ENCODE measurements at regions not wholly inside any gene's neighbourhood (a gene's known extent, or its start where the extent isn't known, plus 50 kb on each side); places are given as distances from the start of the nearest gene placed in this dataset.

- Histone ChIP-seq H3K4me3 (ENCODE audit: low read depth, low read length) (no peak overlapping the region), H3K27me3 (ENCODE audit: control insufficient read depth, insufficient read depth, low read length) (no peaks in the 10 kb centered on the region), H3K27ac (ENCODE audit: low read depth, low read length) (no peak overlapping the region), H3K9ac (ENCODE audit: low read depth, low read length) (no peak overlapping the region), H3K36me3 (ENCODE audit: control insufficient read depth, insufficient read depth, low read length) (no peaks in the 10 kb centered on the region), H3K4me1 (ENCODE audit: control insufficient read depth, insufficient read depth, low read length) (no peaks in the 10 kb centered on the region), H3K9me3 (ENCODE audit: control insufficient read depth, insufficient read depth, low read length) (no peaks in the 10 kb centered on the region)
Observed at GRCh38 chr7:42858570-42858969, 53.3 kb downstream of the C7orf25 start.

DNA sequence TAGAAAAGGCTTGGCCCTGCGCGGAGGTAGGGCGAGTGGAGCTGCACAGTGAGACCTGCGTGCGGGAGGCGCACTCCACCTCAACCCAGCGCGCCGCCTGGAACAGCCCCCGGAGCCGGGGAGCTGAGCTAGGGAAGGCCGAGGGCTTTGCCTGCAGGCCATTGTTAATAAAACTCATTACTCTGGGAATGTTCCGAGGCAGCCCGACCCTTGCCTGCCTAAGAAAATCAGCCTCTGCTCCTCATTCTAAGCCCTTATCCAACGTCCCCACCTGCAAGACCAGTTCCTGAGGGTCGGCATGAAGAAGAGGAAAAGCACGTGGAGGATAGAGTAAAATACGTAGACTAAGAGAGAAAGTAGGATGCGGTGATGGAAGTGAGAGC lies 55.3 kb downstream of the C7orf25 start:
- Histone ChIP-seq H3K27ac (ENCODE audit: low read depth, low read length) (no peak overlapping the region), H3K9ac (ENCODE audit: low read depth, low read length) (no peak overlapping the region), H3K27me3 (ENCODE audit: control insufficient read depth, insufficient read depth, low read length) (no peaks in the 10 kb centered on the region), H3K36me3 (ENCODE audit: control insufficient read depth, insufficient read depth, low read length) (no peaks in the 10 kb centered on the region), H3K4me1 (ENCODE audit: control insufficient read depth, insufficient read depth, low read length) (no peaks in the 10 kb centered on the region), H3K4me3 (ENCODE audit: low read depth, low read length) (no peak overlapping the region), H3K9me3 (ENCODE audit: control insufficient read depth, insufficient read depth, low read length) (no peaks in the 10 kb centered on the region)

GRCh38 chr7:42854571-42855118 lies 57.2 kb downstream of the C7orf25 start:
- no peaks in the 10 kb centered on the region for H3K9me3 ChIP-seq (ENCODE audit: control insufficient read depth, insufficient read depth, low read length)
- H3K4me1 ChIP-seq (ENCODE audit: control insufficient read depth, insufficient read depth, low read length), result no peaks in the 10 kb centered on the region
- no peak overlapping the region for H3K9ac ChIP-seq (ENCODE audit: low read depth, low read length)
- no peak overlapping the region for H3K27ac ChIP-seq (ENCODE audit: low read depth, low read length)
- H3K4me3 ChIP-seq (ENCODE audit: low read depth, low read length), result no peak overlapping the region
- H3K27me3 ChIP-seq (ENCODE audit: control insufficient read depth, insufficient read depth, low read length), result no peaks in the 10 kb centered on the region
- no peaks in the 10 kb centered on the region for H3K36me3 ChIP-seq (ENCODE audit: control insufficient read depth, insufficient read depth, low read length)

- Histone ChIP-seq H3K9me3 (ENCODE audit: control insufficient read depth, insufficient read depth, low read length) (no peaks in the 10 kb centered on the region), H3K36me3 (ENCODE audit: control insufficient read depth, insufficient read depth, low read length) (no peaks in the 10 kb centered on the region), H3K27ac (ENCODE audit: low read depth, low read length) (no peak overlapping the region), H3K9ac (ENCODE audit: low read depth, low read length) (no peak overlapping the region), H3K27me3 (ENCODE audit: control insufficient read depth, insufficient read depth, low read length) (no peaks in the 10 kb centered on the region), H3K4me1 (ENCODE audit: control insufficient read depth, insufficient read depth, low read length) (no peaks in the 10 kb centered on the region), H3K4me3 (ENCODE audit: low read depth, low read length) (no peak overlapping the region)
Observed at GRCh38 chr7:42852531-42852930, 59.3 kb downstream of the C7orf25 start.

- no peaks in the 10 kb centered on the region for H3K36me3 ChIP-seq (ENCODE audit: control insufficient read depth, insufficient read depth, low read length)
- no peak overlapping the region for H3K9ac ChIP-seq (ENCODE audit: low read depth, low read length)
- H3K27me3 ChIP-seq (ENCODE audit: control insufficient read depth, insufficient read depth, low read length), result no peaks in the 10 kb centered on the region
- H3K27ac ChIP-seq (ENCODE audit: low read depth, low read length), result no peak overlapping the region
- no peaks in the 10 kb centered on the region for H3K4me1 ChIP-seq (ENCODE audit: control insufficient read depth, insufficient read depth, low read length)
- H3K4me3 ChIP-seq (ENCODE audit: low read depth, low read length), result no peak overlapping the region
- no peaks in the 10 kb centered on the region for H3K9me3 ChIP-seq (ENCODE audit: control insufficient read depth, insufficient read depth, low read length)
Observed at GRCh38 chr7:42843205-42843800, 68.6 kb downstream of the C7orf25 start.

GRCh38 chr7:42834676-42835075 lies 77.2 kb downstream of the C7orf25 start:
- Histone ChIP-seq H3K27me3 (ENCODE audit: control insufficient read depth, insufficient read depth, low read length) (no peaks in the 10 kb centered on the region), H3K27ac (ENCODE audit: low read depth, low read length) (no peak overlapping the region), H3K4me3 (ENCODE audit: low read depth, low read length) (no peak overlapping the region), H3K9ac (ENCODE audit: low read depth, low read length) (no peak overlapping the region), H3K9me3 (ENCODE audit: control insufficient read depth, insufficient read depth, low read length) (no peaks in the 10 kb centered on the region), H3K36me3 (ENCODE audit: control insufficient read depth, insufficient read depth, low read length) (no peaks in the 10 kb centered on the region), H3K4me1 (ENCODE audit: control insufficient read depth, insufficient read depth, low read length) (no peaks in the 10 kb centered on the region)

DNA sequence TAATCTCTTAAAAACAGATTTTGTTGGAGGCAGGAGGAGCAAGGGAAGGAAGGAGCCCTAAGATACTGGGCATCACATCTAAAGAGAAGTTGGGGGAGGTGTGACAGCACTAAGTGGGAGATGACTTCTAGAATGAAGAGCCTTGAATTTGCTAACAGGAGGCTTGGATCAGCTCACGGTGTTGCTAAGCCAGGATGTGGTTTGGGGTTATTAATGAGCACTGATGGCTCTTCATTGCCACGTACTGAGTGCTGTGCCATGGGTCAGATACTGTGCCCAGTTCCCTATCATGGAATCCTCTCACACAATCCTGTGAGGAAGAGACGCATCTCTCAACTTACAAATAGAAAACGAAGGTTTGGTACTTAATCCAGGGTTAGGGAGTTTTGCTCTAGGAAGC lies 78.5 kb downstream of the C7orf25 start:
- H3K4me3 ChIP-seq (ENCODE audit: low read depth, low read length), result no peak overlapping the region
- H3K4me1 ChIP-seq (ENCODE audit: control insufficient read depth, insufficient read depth, low read length), result no peaks in the 10 kb centered on the region
- no peak overlapping the region for H3K27ac ChIP-seq (ENCODE audit: low read depth, low read length)
- no peaks in the 10 kb centered on the region for H3K9me3 ChIP-seq (ENCODE audit: control insufficient read depth, insufficient read depth, low read length)
- no peaks in the 10 kb centered on the region for H3K27me3 ChIP-seq (ENCODE audit: control insufficient read depth, insufficient read depth, low read length)
- no peak overlapping the region for H3K9ac ChIP-seq (ENCODE audit: low read depth, low read length)
- H3K36me3 ChIP-seq (ENCODE audit: control insufficient read depth, insufficient read depth, low read length), result no peaks in the 10 kb centered on the region

GRCh38 chr7:42832667-42833066 lies 79.2 kb downstream of the C7orf25 start:
- Histone ChIP-seq H3K4me3 (ENCODE audit: low read depth, low read length) (no peak overlapping the region), H3K9ac (ENCODE audit: low read depth, low read length) (no peak overlapping the region), H3K36me3 (ENCODE audit: control insufficient read depth, insufficient read depth, low read length) (no peaks in the 10 kb centered on the region), H3K4me1 (ENCODE audit: control insufficient read depth, insufficient read depth, low read length) (no peaks in the 10 kb centered on the region), H3K9me3 (ENCODE audit: control insufficient read depth, insufficient read depth, low read length) (no peaks in the 10 kb centered on the region), H3K27ac (ENCODE audit: low read depth, low read length) (no peak overlapping the region), H3K27me3 (ENCODE audit: control insufficient read depth, insufficient read depth, low read length) (no peaks in the 10 kb centered on the region)

GRCh38 chr7:42831718-42832522 lies 80.0 kb downstream of the C7orf25 start:
- no peaks in the 10 kb centered on the region for H3K27me3 ChIP-seq (ENCODE audit: control insufficient read depth, insufficient read depth, low read length)
- H3K9ac ChIP-seq (ENCODE audit: low read depth, low read length), result no peak overlapping the region
- no peaks in the 10 kb centered on the region for H3K36me3 ChIP-seq (ENCODE audit: control insufficient read depth, insufficient read depth, low read length)
- no peak overlapping the region for H3K27ac ChIP-seq (ENCODE audit: low read depth, low read length)
- H3K9me3 ChIP-seq (ENCODE audit: control insufficient read depth, insufficient read depth, low read length), result no peaks in the 10 kb centered on the region
- no peak overlapping the region for H3K4me3 ChIP-seq (ENCODE audit: low read depth, low read length)
- no peaks in the 10 kb centered on the region for H3K4me1 ChIP-seq (ENCODE audit: control insufficient read depth, insufficient read depth, low read length)

DNA sequence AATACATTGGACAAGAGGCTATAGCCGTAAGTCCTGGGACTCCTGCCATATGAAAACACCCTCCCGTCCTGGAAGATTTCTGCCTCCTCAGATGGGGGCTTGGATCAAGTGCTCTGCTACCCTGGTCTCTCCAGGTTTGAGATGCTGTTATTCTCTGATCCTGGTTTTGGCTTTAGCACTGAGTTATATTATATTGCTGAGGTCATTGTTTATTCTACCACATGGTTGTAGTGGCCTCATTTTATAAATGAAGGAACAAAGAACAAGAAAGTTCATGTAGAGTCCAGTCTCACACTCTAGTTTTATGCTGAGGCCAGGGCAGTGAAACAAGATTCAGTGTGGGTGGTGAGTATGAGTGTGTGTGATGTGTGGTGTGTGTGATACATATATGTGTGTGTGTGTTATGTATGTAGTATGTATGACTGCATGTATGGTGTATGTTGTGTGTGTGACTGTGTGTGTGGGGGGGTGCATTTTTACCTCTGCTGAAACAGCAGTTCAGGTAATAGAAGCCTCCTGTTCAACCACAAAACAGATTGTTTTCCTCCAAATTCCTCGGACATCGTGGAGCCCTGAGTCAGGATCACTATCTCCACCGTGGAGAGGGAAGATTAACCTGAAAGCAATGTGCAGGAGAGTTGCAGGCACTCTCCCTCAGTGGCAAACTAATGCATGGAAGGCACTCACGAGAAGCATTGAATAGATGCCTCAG lies 80.7 kb downstream of the C7orf25 start:
- H3K27me3 ChIP-seq (ENCODE audit: control insufficient read depth, insufficient read depth, low read length), result no peaks in the 10 kb centered on the region
- H3K9me3 ChIP-seq (ENCODE audit: control insufficient read depth, insufficient read depth, low read length), result no peaks in the 10 kb centered on the region
- H3K27ac ChIP-seq (ENCODE audit: low read depth, low read length), result no peak overlapping the region
- no peak overlapping the region for H3K9ac ChIP-seq (ENCODE audit: low read depth, low read length)
- no peaks in the 10 kb centered on the region for H3K4me1 ChIP-seq (ENCODE audit: control insufficient read depth, insufficient read depth, low read length)
- no peak overlapping the region for H3K4me3 ChIP-seq (ENCODE audit: low read depth, low read length)
- no peaks in the 10 kb centered on the region for H3K36me3 ChIP-seq (ENCODE audit: control insufficient read depth, insufficient read depth, low read length)

GRCh38 chr7:42812779-42813178 lies 99.1 kb downstream of the C7orf25 start:
- no peak overlapping the region for H3K9ac ChIP-seq (ENCODE audit: low read depth, low read length)
- no peaks in the 10 kb centered on the region for H3K27me3 ChIP-seq (ENCODE audit: control insufficient read depth, insufficient read depth, low read length)
- no peaks in the 10 kb centered on the region for H3K4me1 ChIP-seq (ENCODE audit: control insufficient read depth, insufficient read depth, low read length)
- no peaks in the 10 kb centered on the region for H3K9me3 ChIP-seq (ENCODE audit: control insufficient read depth, insufficient read depth, low read length)
- no peak overlapping the region for H3K4me3 ChIP-seq (ENCODE audit: low read depth, low read length)
- H3K27ac ChIP-seq (ENCODE audit: low read depth, low read length), result no peak overlapping the region
- H3K36me3 ChIP-seq (ENCODE audit: control insufficient read depth, insufficient read depth, low read length), result no peaks in the 10 kb centered on the region
